MM.1S (cell line): ENCODE measurements at regions not wholly inside any gene's neighbourhood (a gene's known extent, or its start where the extent isn't known, plus 50 kb on each side); places are given as distances from the start of the nearest gene placed in this dataset.

ENCODE experiments used
- DNase-seq: peaks from one replicate; pipeline ENCODE4 v3.0.0-alpha.2; 2015
- H2AFZ ChIP-seq: fragments of 300-600 bp; sonication (generic); 2 replicates; pipeline ENCODE4 v1.6.0; 2016; ENCODE audit warnings: antibody characterized with exemption, low read length
- H3F3A ChIP-seq: fragments of 300-600 bp; sonication (generic); 2 replicates; pipeline ENCODE4 v1.6.1; 2016; ENCODE audit warnings: mild to moderate bottlenecking, antibody characterized with exemption, low read length, moderate library complexity, mixed read lengths; ENCODE audit not compliant: insufficient read depth
- H3K27ac ChIP-seq: fragments of 300-600 bp; sonication (generic); 2 replicates; pipeline ENCODE4 v1.5.1; 2016; ENCODE audit warnings: mild to moderate bottlenecking, low read length
- H3K27me3 ChIP-seq: fragments of 300-600 bp; sonication (generic); replicated peaks from 2 replicates; pipeline ENCODE4 v1.6.0; 2016; ENCODE audit warnings: low read length; ENCODE audit not compliant: insufficient read depth
- H3K36me3 ChIP-seq: fragments of 300-600 bp; sonication (generic); replicated peaks from 2 replicates; pipeline ENCODE4 v1.6.1; 2016; ENCODE audit warnings: mild to moderate bottlenecking, low read length, mixed read lengths; ENCODE audit not compliant: insufficient read depth
- H3K4me1 ChIP-seq: fragments of 300-600 bp; sonication (generic); 2 replicates; pipeline ENCODE4 v1.6.1; 2016; ENCODE audit warnings: low read length, mixed read lengths
- H3K4me2 ChIP-seq: fragments of 300-600 bp; sonication (generic); 2 replicates; pipeline ENCODE4 v1.6.0; 2016; ENCODE audit warnings: low read depth, low read length
- H3K4me3 ChIP-seq: fragments of 300-600 bp; sonication (generic); 2 replicates; pipeline ENCODE4 v1.5.1; 2016; ENCODE audit warnings: low read length, mixed read lengths
- H3K79me2 ChIP-seq: fragments of 300-600 bp; sonication (generic); 2 replicates; pipeline ENCODE4 v1.6.1; 2016; ENCODE audit warnings: mixed run types, low read length, mixed read lengths
- H3K9ac ChIP-seq: fragments of 300-600 bp; sonication (generic); 2 replicates; pipeline ENCODE4 v1.6.1; 2016; ENCODE audit warnings: low read length, mixed read lengths
- H3K9me2 ChIP-seq: fragments of 300-600 bp; sonication (generic); replicated peaks from 2 replicates; pipeline ENCODE4 v1.6.1; 2016; ENCODE audit warnings: mild to moderate bottlenecking, low read length, mixed read lengths; ENCODE audit not compliant: insufficient read depth
- H3K9me3 ChIP-seq: fragments of 300-600 bp; sonication (generic); replicated peaks from 2 replicates; pipeline ENCODE4 v1.6.1; 2016; ENCODE audit warnings: mild to moderate bottlenecking, low read length, mixed read lengths; ENCODE audit not compliant: insufficient read depth
- H4K20me1 ChIP-seq: fragments of 300-600 bp; sonication (generic); 2 replicates; pipeline ENCODE4 v1.6.1; 2016; ENCODE audit warnings: mild to moderate bottlenecking, low read length, moderate library complexity, mixed read lengths; ENCODE audit not compliant: insufficient read depth
- EZH2 ChIP-seq: fragments of 300-600 bp; sonication (generic); optimal IDR thresholded peaks from 2 replicates; pipeline ENCODE3; 2017; ENCODE audit warnings: low read depth, mild to moderate bottlenecking, antibody characterized with exemption, low read length, mixed read lengths
- EZH2phosphoT487 ChIP-seq: fragments of 300-600 bp; sonication (generic); IDR thresholded peaks from 2 replicates; pipeline ENCODE4 v1.6.1; 2018; ENCODE audit warnings: antibody characterized with exemption, low read length
- TF ChIP-seq, protein P1 (sequence below): fragments of 300-600 bp; sonication (generic); IDR thresholded peaks from 2 replicates; pipeline ENCODE4 v1.5.1; 2016; ENCODE audit warnings: antibody characterized with exemption, low read length, mixed read lengths

DNA sequence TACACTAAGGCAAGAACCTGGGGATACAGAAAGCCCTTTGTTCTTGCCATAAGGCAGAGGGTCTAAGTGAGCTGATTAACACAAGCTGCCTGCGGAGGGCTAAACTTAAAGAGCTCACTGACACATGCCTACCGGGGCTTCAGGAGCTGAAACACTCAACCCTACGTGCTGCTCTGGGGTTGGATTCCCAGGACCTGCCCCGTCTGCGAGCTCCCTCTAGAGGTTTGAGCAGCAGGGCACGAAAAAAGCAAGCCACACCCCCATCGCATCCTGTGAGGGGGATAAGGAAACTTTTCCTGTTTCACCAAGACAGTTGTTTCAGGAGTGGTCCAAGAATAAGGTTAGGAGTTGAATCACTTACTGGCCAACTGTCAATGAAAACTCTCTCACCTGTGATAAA lies 562.1 kb downstream of the TMX3 start:
- TF ChIP-seq EZH2 = no peak
- TF ChIP-seq, protein P1, sequence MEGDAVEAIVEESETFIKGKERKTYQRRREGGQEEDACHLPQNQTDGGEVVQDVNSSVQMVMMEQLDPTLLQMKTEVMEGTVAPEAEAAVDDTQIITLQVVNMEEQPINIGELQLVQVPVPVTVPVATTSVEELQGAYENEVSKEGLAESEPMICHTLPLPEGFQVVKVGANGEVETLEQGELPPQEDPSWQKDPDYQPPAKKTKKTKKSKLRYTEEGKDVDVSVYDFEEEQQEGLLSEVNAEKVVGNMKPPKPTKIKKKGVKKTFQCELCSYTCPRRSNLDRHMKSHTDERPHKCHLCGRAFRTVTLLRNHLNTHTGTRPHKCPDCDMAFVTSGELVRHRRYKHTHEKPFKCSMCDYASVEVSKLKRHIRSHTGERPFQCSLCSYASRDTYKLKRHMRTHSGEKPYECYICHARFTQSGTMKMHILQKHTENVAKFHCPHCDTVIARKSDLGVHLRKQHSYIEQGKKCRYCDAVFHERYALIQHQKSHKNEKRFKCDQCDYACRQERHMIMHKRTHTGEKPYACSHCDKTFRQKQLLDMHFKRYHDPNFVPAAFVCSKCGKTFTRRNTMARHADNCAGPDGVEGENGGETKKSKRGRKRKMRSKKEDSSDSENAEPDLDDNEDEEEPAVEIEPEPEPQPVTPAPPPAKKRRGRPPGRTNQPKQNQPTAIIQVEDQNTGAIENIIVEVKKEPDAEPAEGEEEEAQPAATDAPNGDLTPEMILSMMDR = peak; percentile 9; the same call in 1 of the 2 replicates
- no peak for TF ChIP-seq EZH2phosphoT487
- Histone ChIP-seq H3K9me3 (no peaks in the 10 kb centered on the region), H2AFZ (no peak overlapping the region), H3K4me3 (no peak overlapping the region), H3F3A (no peaks in the 10 kb centered on the region), H3K9me2 (no peaks in the 10 kb centered on the region), H3K4me2 (no peak overlapping the region), H3K27me3 (no peaks in the 10 kb centered on the region), H3K27ac (no peak overlapping the region), H3K36me3 (no peaks in the 10 kb centered on the region), H4K20me1 (no peaks in the 10 kb centered on the region), H3K9ac (no peak overlapping the region), H3K79me2 (no peaks in the 10 kb centered on the region), H3K4me1 (no peaks in the 10 kb centered on the region)
- DNase-seq = no peak

DNA sequence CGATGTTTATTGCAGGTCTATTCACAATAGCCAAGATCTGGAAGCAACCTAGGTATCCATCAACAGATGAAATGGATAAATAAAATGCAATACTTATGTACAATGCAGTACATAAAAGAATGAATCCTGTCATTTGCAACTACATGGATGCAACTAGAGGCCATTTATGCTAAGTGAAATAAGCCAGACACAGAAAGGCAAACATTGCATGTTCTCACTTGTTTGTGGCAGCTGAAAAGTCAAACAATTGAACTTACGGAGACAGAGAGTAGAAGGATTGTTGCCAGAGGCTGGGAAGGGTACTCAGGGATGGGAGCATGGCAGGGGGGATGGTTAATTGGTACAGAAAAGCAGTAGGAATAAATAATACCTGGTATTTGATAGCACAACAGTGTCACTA lies 563.9 kb downstream of the TMX3 start:
- Histone ChIP-seq H3K4me3 (no peak overlapping the region), H3K4me2 (no peak overlapping the region), H3K9ac (no peak overlapping the region), H2AFZ (no peak overlapping the region), H3K9me2 (no peaks in the 10 kb centered on the region), H3K27ac (no peak overlapping the region), H4K20me1 (no peaks in the 10 kb centered on the region), H3K36me3 (no peaks in the 10 kb centered on the region), H3K79me2 (no peaks in the 10 kb centered on the region), H3F3A (no peaks in the 10 kb centered on the region), H3K4me1 (no peaks in the 10 kb centered on the region), H3K9me3 (no peaks in the 10 kb centered on the region), H3K27me3 (no peaks in the 10 kb centered on the region)
- TF ChIP-seq EZH2phosphoT487 (no peak), EZH2 (no peak)
- TF ChIP-seq, protein P1 = no peak
- no peak for DNase-seq

DNA sequence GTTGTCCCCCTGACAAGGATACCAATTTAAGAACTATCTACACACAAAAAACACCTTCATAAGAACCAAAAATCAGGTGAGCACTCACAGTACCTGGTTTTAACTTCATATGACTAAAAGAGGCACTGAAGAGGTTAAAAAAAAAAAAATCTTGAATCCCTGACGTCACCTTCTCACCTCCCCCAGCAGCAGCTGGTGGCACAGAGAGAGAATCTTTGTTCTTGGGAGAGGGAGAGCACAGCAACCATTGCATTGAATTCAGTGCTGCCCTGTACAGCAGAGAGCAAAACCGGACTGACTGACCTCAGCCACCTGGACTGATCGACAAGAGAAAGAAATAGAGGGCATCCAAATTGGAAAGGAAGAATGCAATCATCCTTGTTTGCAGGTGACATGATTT lies 566.0 kb downstream of the TMX3 start:
- no peaks in the 10 kb centered on the region for H4K20me1 ChIP-seq
- H3K27ac ChIP-seq = no peak overlapping the region
- H3K9me2 ChIP-seq = no peaks in the 10 kb centered on the region
- no peak overlapping the region for H3K4me2 ChIP-seq
- no peak overlapping the region for H3K4me3 ChIP-seq
- TF ChIP-seq, protein P1 = no peak
- no peak for TF ChIP-seq EZH2phosphoT487
- TF ChIP-seq EZH2 = no peak
- H3K36me3 ChIP-seq = no peaks in the 10 kb centered on the region
- no peaks in the 10 kb centered on the region for H3K79me2 ChIP-seq
- DNase-seq = peak; percentile 31
- H3K9ac ChIP-seq = no peak overlapping the region
- no peaks in the 10 kb centered on the region for H3K4me1 ChIP-seq
- no peaks in the 10 kb centered on the region for H3F3A ChIP-seq
- no peaks in the 10 kb centered on the region for H3K9me3 ChIP-seq
- H3K27me3 ChIP-seq = no peaks in the 10 kb centered on the region
- H2AFZ ChIP-seq = no peak overlapping the region
